ENCODE measurements at regions not wholly inside any gene's neighbourhood (a gene's known extent, or its start where the extent isn't known, plus 50 kb on each side); places are given as distances from the start of the nearest gene placed in this dataset.

- TF ChIP-seq CHD7 (IDR thresholded peaks at IDR 0.05; ENCODE audit: insufficient replicate concordance, low read length): no peak
- TF ChIP-seq SP2 (IDR thresholded peaks at IDR 0.05; ENCODE audit: low read length): no peak
- TF ChIP-seq NRF1 (IDR thresholded peaks at IDR 0.05; ENCODE audit: low read depth, low read length): no peak
- TF ChIP-seq JUND (IDR thresholded peaks at IDR 0.05; ENCODE audit: low read length): no peak
- no peak for TF ChIP-seq TEAD4 (IDR thresholded peaks at IDR 0.05; ENCODE audit: low read depth, low read length)
- TF ChIP-seq HDAC2 (IDR thresholded peaks at IDR 0.05; ENCODE audit: borderline replicate concordance in 1 of 2, low read depth in 2 of 2, low read length in 2 of 2): no peak
- no peak for TF ChIP-seq NANOG (IDR thresholded peaks at IDR 0.05; ENCODE audit: insufficient read depth, low read depth, low read length, poor library complexity, severe bottlenecking)
- TF ChIP-seq SP1 (IDR thresholded peaks at IDR 0.05; ENCODE audit: low read depth, low read length): no peak
Measured at GRCh38 chr13:93147946-93148345, 78.7 kb upstream of the GPC6 start (continued).
